NCI-H345 treated with DMSO at 0.1 percent for 48 hours (cell line): ENCODE measurements at regions not wholly inside any gene's neighbourhood (a gene's known extent, or its start where the extent isn't known, plus 50 kb on each side); places are given as distances from the start of the nearest gene placed in this dataset.
"Not testable (repeated sequence)": the region's sequence is repeated elsewhere in the genome, so short reads cannot be mapped to it uniquely, and the experiment has no call there.

Experiments
- DNase-seq: peaks from one replicate; lab custom pipeline; 2025; ENCODE audit not compliant: unreplicated experiment; lab: John Stamatoyannopoulos, UW

DNA sequence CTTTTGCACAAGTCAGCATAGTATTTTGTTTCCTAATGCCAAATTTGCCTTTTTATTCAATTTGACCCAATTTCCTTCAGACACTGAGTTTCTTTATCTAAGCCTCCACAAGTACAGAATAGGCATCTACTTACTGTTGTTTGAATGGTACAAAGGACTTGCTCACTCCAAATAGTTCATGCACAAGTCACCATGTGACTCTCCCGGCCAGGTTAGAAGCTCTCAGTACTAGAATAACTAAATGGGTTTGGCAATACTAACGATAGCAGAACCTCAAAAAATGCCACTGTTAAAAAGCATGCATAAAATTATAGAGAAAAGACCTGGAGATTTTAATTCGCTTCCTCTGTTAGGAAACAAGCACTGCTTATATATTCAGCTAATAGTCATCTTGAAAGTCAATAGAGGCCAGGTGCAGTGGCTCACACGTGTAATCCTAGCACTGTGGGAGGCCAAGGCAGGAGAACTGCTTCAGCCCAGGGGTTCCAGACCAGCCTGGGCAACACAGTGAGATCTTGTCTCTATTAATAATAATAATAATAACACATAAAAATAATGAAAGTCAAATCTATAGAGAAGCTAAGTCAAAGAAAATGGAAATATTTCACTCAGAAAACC is 335.8 kb upstream of the MBL2 start:
- DNase-seq: no peak

GRCh38 chr10:53107711-53108110 is 335.1 kb upstream of the MBL2 start:
- DNase-seq: no peak

DNA sequence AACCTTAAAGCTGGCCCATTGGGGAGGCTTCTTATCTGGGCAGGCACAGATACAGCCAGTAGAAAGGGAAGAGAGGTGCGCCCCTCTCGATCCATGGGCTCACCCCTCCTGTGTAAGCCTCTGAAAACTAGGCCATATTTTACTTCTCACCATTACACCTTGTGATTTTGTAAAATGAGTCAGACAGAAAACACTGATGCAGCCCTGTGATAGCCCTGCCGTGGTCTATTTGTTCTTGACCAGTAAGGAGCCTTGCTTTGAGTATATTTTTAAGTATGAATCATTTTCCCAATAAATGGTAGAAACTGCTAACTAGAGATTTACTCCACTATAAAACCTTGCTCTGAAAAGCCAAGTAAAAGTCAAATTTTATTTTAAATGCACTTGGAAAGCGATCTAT is 329.8 kb upstream of the MBL2 start:
- DNase-seq: no peak

DNA sequence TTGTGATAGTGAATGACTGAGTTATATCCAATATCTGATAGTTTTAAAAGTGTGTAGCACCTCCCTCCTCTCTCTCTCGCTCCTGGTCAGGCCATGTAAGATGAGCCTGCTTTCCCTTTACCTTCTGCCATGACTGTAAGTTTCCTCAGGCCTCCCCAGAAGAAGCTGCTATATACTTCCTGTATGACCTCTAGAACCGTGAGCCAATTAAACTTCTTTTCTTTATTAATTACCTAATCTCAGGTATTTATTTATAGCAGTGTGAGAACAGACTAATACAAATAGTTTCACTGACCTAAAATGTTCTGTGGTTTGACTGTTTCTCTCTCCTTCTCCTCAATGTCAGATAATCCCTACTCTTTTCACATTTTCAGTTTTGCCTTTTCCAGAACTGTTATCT is 321.3 kb upstream of the MBL2 start:
- no peak for DNase-seq

DNA sequence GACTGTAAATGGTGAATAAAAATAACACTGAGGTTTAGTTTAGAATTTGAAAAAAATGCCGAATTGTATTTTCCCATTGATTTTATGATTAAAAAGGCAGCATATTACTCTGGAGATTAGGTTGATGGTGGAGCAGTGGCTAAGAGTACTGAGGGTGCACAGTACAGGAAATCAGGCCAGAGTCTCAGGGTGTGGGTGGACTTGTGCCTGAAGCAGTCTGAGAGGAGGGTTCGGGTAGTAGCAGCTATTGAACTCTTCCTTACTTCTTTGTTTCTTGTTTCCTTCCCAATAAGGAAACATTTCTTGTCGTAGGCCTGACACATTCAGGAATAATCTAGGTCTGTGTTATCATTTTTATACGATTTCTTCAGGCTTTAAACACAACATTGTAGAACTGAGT is 319.0 kb upstream of the MBL2 start:
- no peak for DNase-seq

GRCh38 chr10:53088961-53089360 is 316.4 kb upstream of the MBL2 start:
- no peak for DNase-seq

GRCh38 chr10:53079283-53079682 is 306.7 kb upstream of the MBL2 start:
- no peak for DNase-seq

GRCh38 chr10:53076948-53077347 is 304.4 kb upstream of the MBL2 start:
- DNase-seq: no peak

- DNase-seq: no peak
Measured at GRCh38 chr10:53075469-53075868, 302.9 kb upstream of the MBL2 start.

- no peak for DNase-seq
Measured at GRCh38 chr10:53072144-53072543, 299.6 kb upstream of the MBL2 start.

DNA sequence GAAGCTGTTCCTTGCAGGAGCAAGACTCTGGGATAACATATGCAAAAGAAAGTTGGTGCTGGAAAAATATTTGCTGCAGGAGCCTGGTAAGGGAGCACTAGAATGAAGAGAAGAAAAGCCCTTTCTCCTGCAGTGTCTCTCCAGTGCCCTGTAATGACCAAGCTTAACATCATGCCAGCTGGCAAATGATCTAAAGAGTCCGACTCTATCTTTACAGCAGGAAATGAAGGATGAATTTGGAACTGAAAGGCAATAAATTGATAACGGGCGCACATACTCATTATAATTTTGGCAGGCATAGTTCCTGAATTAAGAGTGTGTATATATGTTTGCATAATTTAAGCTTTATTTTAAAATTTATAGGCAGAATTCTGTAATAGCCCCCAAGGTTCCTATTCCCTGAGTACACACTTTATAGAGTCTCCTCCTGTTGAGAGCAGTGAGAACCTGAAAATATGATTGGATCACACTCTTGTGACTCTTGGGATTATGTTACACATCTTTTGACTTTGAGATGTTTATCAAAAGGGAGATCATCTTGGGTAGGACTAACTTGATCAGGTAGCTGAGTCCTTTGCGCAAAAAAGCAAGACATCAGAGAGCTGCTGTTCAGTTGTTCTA is 299.0 kb upstream of the MBL2 start:
- no peak for DNase-seq

- DNase-seq: no peak
Measured at GRCh38 chr10:53069013-53069412, 296.4 kb upstream of the MBL2 start.

- no peak for DNase-seq
Measured at GRCh38 chr10:53064614-53065013, 292.0 kb upstream of the MBL2 start.

DNA sequence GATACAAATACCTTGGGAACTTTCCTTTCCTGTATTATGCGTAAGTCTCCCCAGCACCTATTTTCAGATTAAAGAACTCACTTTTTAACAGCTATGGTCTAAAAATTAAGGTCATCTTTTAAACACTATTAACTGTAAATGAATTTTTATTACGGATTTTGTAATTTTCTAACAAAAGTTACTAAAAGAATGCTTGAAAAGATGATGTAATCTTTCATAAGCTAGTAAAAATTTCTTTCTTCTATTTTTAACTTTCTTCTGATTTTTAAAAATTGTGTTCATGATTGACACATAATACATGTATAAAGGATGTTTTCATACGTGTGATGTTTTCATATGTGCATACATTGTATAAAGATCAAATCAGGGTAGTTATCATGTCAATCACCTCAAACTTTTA is 291.2 kb upstream of the MBL2 start:
- DNase-seq: no peak

DNA sequence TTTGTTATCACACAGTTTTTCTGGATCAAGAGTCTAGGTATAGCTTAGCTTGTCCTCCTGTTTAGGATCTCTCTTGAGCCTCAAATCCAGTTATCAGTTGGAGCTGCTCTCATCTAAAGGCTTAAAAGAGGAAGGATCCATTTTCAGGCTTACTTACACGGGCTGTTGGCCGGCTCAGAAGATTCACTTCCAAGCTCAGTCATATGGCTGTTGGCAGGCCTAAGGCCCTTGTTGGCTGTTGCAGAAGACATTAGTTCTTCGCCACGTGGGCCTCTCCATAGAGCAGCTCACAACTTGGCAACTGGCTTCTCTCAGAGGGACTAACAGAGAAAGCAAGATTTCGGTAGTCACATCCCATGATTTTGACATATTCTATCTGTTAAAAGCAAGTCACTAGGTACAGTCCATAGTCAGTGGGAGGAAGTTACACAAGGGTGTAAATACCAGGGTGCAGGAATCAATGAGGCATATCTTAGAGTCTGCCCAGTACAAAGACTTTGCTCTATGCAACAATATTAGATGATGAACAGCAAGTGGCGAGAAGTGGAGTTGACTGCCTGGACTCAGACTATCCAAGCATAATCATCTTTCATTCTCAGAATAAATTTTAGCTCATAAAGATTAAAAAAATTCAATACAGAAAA is 280.1 kb upstream of the MBL2 start:
- DNase-seq: no peak

DNA sequence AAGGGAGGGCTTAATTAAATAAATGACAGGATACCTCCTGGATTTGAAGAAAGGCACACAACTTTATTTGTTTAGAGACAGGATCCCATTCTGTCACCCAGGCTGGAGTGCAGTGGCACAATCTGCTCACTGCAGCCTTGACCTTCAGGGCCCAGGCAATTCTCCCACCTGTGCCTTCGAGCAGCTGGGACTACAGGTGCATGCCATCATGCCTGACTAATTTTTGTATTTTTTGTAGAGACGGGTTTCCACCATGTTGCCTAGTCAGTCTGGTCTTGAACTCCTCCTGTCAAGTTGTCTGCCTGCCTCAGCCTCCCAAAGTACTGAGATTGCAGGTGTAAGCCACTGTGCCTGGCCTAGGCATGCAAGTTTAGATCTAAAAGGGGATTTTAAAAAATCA is 272.7 kb upstream of the MBL2 start:
- no peak for DNase-seq

DNA sequence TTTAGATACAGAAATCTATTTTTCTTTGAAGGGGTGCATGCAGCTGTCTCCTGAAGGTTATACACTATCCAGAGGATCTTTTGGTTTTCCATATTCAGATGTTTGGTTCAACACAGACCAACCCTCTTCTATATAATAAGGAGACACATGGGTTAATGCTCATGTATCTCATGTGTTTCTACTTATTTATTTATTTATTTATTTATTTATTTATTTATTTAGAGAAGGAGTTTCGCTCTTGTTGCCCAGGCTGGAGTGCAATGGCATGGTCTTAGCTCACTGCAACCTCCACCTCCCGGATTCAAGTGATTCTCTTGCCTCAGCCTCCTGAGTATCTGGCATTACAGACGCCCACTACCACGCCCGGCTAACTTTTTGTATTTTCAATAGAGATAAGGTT is 263.2 kb upstream of the MBL2 start:
- not testable (repeated sequence) for DNase-seq

DNA sequence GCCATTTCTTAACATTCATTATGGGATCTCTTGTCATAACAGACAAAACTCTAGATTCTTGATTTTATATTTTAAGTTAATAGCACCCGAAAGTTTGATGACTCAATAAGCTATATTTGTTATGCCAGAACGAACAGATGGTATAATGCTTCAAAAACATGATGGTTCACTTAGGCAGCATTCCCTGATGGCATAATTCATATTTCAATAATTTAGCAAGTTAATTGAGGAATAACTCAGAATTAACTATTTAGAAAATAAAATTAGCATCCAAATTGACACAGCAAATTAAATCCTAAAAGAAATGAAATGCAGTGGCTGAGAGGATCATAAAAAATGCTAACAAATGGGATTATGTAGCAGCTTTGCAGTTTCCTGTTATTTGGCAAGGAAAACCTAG is 260.8 kb upstream of the MBL2 start:
- DNase-seq: no peak

- DNase-seq: not testable (repeated sequence)
Measured at GRCh38 chr10:53029872-53030849, 257.6 kb upstream of the MBL2 start.

DNA sequence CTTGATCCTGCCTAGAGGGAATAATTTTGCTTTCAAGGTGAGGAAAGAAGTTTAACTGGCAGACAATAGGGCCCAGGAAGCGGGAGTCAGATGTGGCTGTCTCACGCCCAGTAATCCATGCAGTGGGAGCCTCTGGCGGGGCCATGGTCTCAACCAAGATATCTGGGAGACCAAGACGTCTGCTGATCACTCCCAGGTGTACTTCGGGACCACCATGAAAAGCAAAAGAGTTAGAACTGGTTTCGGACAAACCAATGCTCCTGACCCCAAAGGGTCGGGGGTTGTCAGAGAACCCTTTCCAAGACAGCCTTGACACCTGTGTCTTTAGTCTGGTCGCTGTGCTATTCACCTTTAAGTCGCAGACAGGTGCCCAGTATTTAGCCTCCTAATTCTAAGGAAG is 256.9 kb upstream of the MBL2 start:
- DNase-seq: no peak

- not testable (repeated sequence) for DNase-seq
Measured at GRCh38 chr10:53025765-53026164, 253.2 kb upstream of the MBL2 start.
